Peyer's patch (tissue), 4 donors: ENCODE measurements at regions not wholly inside any gene's neighbourhood (a gene's known extent, or its start where the extent isn't known, plus 50 kb on each side); places are given as distances from the start of the nearest gene placed in this dataset.

Experiments
- CTCF ChIP-seq, 6 experiments: fragments of 450-650 bp in 4 of 6; fragments of 200-600 bp in 2 of 6; sonication (generic) in 1 of 6; IDR thresholded peaks; one replicate each; pipeline ENCODE4 v1.5.1; 2017 to 2019; ENCODE audit warnings: antibody characterized with exemption in 6 of 6, mild to moderate bottlenecking in 3 of 6, moderate library complexity in 1 of 6
- POLR2A ChIP-seq, 2 donors: fragments of 450-650 bp; IDR thresholded peaks; one replicate each; pipeline ENCODE4 v1.5.1; 2017; ENCODE audit warnings: antibody characterized with exemption in 2 of 2, mild to moderate bottlenecking in 2 of 2, moderate library complexity in 2 of 2

GRCh38 chr9:36749461-36749860 lies 176.8 kb downstream of the MELK start:
- no peak for TF ChIP-seq CTCF (IDR thresholded peaks at IDR 0.05)
- no peak for TF ChIP-seq POLR2A (IDR thresholded peaks at IDR 0.05)
